GM21390 (cell line): ENCODE measurements at regions not wholly inside any gene's neighbourhood (a gene's known extent, or its start where the extent isn't known, plus 50 kb on each side); places are given as distances from the start of the nearest gene placed in this dataset.

Experiments used
- ATAC-seq: cut with Tn5 transposase; IDR thresholded peaks from one replicate; pipeline ENCODE4 v1.9.1; 2021; ENCODE audit not compliant: unreplicated experiment

DNA sequence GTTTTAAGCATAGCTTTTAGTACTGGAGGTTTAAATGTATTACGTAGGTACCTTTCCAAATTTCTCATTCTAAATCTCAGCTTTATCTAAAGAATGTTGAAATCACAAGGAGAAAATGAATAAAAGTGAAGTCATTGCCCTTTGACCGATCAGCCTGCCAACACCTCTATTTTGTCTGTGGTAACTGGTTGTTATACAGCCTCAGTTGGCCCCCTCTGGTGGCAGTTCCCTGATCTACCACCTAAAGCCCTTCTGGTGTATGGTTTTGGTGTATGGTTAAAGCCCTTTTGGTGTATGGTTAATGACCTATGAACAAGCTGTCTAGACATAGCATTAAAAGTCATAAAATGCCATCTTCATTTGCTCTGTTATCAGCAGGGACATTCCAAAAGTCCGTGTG, 378.2 kb upstream of the AZI2 start:
- ATAC-seq: peak; percentile 84

DNA sequence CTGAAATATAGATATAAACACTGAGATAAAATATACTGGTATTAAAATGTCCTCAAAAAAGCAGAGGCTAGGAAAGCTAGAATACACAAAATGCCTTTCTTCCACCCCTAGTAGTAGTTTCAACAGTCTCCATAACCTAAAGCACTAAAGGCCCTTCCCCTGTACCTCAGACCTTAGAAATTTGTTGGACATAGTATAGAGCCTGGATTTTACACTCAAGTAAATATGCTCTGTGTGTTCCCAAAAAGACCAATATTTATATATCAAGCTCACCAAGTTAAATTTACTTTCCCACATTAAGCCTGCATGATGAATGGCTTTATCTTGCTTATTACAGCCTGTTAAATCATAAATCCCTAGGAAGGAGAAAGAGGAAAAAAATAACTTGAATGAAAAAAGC, 378.7 kb upstream of the AZI2 start:
- ATAC-seq: no peak

DNA sequence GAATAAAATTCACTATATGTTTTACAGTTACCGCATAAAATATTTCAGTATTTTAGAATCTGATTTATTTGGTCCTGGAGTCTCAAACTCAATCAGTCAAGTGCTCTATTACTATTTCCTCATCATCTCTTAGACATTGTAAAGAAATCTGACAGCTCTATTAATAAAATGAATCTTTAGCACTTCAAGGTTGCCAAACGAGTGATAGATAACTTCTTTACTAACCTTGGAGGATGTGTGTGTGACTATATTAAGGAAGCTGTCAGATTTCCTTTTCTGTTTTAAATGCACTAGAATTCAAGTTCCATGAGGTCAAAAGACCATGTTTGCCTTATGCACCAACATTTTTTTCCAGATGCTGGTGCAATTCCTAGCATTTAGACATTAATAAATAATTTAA, 389.8 kb upstream of the AZI2 start:
- no peak for ATAC-seq

GRCh38 chr3:28739647-28740046, 391.0 kb upstream of the AZI2 start:
- no peak for ATAC-seq

GRCh38 chr3:28743271-28743670, 394.6 kb upstream of the AZI2 start:
- no peak for ATAC-seq

DNA sequence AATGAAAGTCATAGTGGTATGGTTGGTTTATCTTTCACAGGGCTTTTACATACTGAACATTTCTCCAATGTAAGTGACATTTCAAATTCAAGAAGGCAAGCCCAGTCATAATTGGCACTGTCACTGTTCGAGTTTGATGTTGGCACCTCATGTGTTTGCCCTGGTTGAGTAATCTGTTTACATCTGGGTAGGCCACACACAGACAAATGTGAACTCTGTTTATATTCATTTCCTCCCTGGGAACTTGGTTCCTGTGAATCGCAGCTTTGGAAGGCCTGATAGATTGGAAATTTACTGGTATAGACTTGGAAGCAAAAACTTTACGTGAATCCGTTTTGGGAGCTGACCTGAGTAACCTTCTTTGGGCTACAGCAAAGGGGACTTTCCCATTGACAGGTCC, 395.2 kb upstream of the AZI2 start:
- ATAC-seq: no peak

DNA sequence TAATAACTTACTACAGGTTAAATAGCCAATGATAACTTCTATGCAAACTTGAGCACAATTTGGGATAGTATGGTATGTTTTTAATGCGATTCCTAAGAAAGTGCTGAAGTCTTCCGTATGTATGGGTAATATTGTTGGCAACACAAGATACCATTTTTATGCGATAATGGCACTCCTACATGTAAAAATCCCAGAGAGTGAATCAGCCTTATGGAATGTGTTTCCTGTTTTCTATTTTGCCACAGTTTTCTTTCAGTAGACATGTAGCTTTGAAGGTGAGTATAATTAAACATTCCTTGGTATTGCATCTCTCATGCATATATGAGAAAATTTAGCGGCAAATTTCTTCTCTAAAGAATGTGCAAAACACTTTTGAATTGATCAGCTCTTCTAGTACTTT, 396.8 kb upstream of the AZI2 start:
- ATAC-seq: no peak

- ATAC-seq: no peak
Measured at GRCh38 chr3:28745916-28746617, 397.4 kb upstream of the AZI2 start.

DNA sequence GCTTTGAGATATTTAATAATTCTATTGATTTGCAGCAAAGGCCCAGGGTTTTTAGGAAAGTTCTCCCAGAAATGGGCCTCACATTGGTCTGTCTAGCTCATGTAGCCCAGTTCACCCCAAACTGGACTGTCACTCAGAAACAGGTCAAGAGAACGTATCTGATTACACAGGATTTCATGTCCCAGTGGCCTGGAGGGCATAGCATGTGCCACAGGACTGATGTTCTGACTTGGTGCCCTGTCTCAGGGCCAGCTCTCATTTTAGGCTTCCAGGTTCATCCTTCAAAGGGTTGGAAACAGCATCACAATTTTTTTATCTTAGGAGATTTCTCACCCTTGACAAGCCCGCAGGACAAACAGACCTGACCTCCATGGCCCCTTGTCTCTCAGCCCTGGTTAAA, 398.4 kb upstream of the AZI2 start:
- ATAC-seq: no peak

- ATAC-seq: no peak
Measured at GRCh38 chr3:28751864-28752263, 403.2 kb upstream of the AZI2 start.

GRCh38 chr3:28752290-28752689, 403.7 kb upstream of the AZI2 start:
- no peak for ATAC-seq

GRCh38 chr3:28756056-28756455, 407.4 kb upstream of the AZI2 start:
- ATAC-seq: no peak

DNA sequence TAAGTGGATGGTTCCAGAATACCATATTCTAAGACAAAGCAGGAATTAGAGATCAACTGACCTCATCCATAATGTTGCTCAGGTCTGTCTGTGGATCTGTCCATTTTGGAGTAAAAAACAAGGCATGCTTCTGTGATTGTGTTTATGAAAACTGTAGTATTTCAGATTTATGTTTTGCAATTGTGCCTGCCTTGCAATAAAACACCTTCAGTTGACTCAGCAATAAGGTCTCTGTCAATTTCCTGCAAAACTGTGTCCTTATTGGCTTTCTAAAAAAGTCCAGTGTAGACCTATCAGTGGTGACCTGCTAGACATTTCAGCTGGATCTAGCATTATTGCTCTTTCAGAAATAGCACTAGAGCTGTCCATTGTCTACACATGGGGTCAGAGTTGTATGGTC, 409.5 kb upstream of the AZI2 start:
- no peak for ATAC-seq

GRCh38 chr3:28761375-28761774, 412.8 kb upstream of the AZI2 start:
- ATAC-seq: no peak

DNA sequence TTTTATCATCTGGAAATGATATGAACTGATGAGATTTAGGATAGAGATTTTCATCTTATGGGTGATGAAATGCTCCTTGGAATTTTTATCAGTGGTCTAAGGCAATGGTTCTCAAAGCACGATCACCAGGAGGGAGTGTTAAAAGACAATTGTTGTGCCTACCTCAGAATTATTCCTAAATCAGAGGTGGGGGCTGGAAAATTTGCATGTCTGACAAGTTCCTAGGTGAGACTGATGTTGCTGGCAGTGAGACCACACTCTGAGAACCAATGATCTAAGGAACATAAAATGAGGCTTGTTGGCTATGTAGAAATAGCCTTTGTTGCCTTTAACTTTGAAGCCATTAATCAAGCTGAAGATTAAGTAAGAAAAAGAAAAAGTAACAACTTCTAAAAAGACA, 416.6 kb upstream of the AZI2 start:
- no peak for ATAC-seq

DNA sequence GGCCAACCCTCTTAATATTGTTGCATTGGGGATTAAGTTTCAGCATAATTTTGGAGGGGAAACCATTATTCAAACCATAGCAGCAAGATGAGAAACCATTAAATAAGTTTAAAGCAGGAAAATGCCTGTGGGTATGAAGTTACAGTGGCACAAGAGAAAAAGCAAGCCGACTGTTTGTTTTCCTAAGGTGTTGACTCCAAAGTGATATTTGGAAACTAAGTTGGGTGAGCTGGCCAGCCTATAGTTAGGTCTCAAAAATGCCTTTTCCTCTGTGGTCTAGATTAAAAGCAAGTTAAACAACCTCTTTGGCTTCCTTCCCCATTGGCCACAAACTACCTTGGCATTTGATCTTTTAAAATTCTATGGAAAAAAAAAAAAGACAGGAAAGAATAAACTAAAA, 419.8 kb upstream of the AZI2 start:
- no peak for ATAC-seq

DNA sequence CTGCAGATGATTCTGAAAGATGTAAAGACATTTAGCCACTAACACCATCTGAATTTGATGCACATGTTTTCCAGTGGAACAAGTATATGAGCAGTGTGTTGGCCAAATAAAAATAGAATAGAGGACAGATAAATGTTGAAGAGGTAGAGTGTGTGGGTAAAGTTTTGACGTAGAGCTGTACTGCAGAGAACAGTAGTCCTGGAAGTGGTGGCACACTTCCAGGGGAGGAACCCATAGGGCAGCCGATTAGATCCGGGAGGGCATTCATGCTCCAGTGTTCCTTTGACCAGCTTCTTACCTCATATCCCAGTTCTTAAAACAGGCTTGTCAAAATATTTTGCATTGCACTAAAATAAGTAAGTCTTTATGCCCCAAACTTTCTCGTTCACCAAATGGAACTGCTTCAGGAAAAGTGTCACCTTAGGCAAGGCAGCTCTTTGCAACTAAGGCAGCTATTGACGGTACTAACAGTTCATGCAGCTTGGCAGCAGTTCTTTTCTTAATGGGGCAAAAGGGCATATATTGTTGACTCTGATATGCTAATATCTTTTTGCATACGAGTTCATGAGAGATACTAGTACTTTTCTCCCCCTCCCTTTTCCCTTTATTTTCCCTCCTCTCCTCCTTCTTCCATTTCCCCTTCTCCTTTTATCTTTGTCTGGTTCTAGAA, 429.3 kb upstream of the AZI2 start:
- no peak for ATAC-seq

GRCh38 chr3:28780480-28780879, 431.9 kb upstream of the AZI2 start:
- ATAC-seq: no peak

GRCh38 chr3:28781053-28781452, 432.4 kb upstream of the AZI2 start:
- ATAC-seq: no peak

DNA sequence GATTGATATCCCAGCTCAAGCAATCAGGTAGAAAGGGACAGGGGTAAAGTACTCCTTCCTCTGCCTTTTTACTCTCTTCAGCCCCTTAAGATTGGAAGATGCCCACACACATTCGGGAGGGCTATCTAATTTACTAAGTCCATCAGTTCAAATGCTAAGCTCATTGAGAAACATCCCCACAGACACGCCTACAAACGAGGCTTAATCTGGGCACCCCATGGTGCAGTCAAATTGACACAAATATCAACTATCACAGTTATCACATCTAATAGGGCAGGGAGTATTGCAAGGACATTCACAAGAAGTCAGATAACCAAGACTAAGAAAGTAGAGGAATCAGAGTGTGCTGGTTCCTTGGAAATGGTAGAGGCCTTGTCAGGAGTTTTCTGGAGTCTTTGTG, 437.8 kb upstream of the AZI2 start:
- ATAC-seq: no peak

GRCh38 chr3:28788571-28788970, 439.9 kb upstream of the AZI2 start:
- no peak for ATAC-seq

GRCh38 chr3:28791713-28792255, 443.2 kb upstream of the AZI2 start:
- no peak for ATAC-seq

- ATAC-seq: no peak
Measured at GRCh38 chr3:28792604-28793003, 444.0 kb upstream of the AZI2 start.
